Breast epithelium (tissue), 3 donors: ENCODE measurements at regions not wholly inside any gene's neighbourhood (a gene's known extent, or its start where the extent isn't known, plus 50 kb on each side); places are given as distances from the start of the nearest gene placed in this dataset.

Source experiments
- CTCF ChIP-seq, 3 donors: fragments of 450-650 bp; IDR thresholded peaks; one replicate each; pipeline ENCODE4 v1.5.1; 2016 to 2017; ENCODE audit warnings: antibody characterized with exemption in 3 of 3, mild to moderate bottlenecking in 3 of 3, moderate library complexity in 3 of 3
- POLR2A ChIP-seq: fragments of 450-650 bp; IDR thresholded peaks from one replicate; pipeline ENCODE4 v1.6.1; 2016; ENCODE audit warnings: antibody characterized with exemption, mild to moderate bottlenecking, moderate library complexity

- TF ChIP-seq POLR2A (no peak), CTCF (IDR thresholded peaks at IDR 0.05) (no peak)
Measured at GRCh38 chr3:152209060-152209459, 59.7 kb upstream of the MBNL1 start.
